ENCODE measurements at regions not wholly inside any gene's neighbourhood (a gene's known extent, or its start where the extent isn't known, plus 50 kb on each side); places are given as distances from the start of the nearest gene placed in this dataset.
A peak's percentile ranks its signal among the peaks of the same experiment; 100 is the strongest.

- TF ChIP-seq, protein P1, sequence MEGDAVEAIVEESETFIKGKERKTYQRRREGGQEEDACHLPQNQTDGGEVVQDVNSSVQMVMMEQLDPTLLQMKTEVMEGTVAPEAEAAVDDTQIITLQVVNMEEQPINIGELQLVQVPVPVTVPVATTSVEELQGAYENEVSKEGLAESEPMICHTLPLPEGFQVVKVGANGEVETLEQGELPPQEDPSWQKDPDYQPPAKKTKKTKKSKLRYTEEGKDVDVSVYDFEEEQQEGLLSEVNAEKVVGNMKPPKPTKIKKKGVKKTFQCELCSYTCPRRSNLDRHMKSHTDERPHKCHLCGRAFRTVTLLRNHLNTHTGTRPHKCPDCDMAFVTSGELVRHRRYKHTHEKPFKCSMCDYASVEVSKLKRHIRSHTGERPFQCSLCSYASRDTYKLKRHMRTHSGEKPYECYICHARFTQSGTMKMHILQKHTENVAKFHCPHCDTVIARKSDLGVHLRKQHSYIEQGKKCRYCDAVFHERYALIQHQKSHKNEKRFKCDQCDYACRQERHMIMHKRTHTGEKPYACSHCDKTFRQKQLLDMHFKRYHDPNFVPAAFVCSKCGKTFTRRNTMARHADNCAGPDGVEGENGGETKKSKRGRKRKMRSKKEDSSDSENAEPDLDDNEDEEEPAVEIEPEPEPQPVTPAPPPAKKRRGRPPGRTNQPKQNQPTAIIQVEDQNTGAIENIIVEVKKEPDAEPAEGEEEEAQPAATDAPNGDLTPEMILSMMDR (IDR thresholded peaks at IDR 0.05; ENCODE audit: insufficient read depth, low read length), result no peak
- H3K4me3 ChIP-seq (ENCODE audit: low read depth, low read length), result no peak overlapping the region
- no peak for DNase-seq (ENCODE audit: low read depth)
These were observed 221.5 kb downstream of the MYLK4 start for GRCh38 chr6:2529211-2529719.

DNA sequence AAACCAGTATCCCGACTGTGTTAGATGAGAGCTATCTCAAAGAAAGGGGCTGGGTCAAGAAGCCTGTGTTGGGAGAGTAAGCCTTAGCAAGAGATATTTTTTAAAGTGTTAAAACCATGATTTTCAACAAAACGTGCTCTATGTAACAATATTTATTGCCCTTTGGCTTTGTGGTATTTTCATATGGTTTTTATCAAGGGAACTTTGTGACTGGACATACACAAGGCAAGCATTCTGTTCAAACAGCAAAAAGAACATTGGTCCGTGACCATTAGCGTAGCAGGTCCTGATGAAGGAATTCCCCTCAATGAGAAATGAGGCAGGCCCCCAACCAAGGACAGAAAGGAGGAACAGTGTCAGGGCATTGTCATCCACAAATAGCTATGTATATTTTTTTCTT is 222.6 kb downstream of the MYLK4 start:
- no peak for DNase-seq (ENCODE audit: low read depth)
- TF ChIP-seq, protein P1 (IDR thresholded peaks at IDR 0.05; ENCODE audit: insufficient read depth, low read length), result no peak
- H3K4me3 ChIP-seq (ENCODE audit: low read depth, low read length), result no peak overlapping the region

DNA sequence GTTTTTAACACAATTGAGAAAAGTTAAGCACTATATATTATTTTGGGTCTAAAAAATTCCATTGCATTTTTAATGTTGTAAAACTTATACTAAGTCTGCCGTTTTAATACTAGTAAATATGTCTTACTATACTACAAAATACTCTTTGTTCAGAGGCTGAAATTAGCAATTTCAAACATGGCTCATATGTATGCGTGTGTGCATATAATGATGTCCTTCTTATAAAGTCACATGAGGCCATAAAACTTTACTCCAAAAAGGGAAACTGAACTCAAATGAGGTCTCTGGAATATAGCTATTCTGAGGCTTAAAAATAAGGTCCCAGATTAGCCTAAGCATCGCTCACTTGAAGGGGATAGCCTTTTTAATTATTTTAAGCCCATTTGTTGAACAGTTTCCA is 224.0 kb downstream of the MYLK4 start:
- no peak overlapping the region for H3K4me3 ChIP-seq (ENCODE audit: low read depth, low read length)
- no peak for DNase-seq (ENCODE audit: low read depth)
- TF ChIP-seq, protein P1 (IDR thresholded peaks at IDR 0.05; ENCODE audit: insufficient read depth, low read length), result no peak

- TF ChIP-seq, protein P1 (IDR thresholded peaks at IDR 0.05; ENCODE audit: insufficient read depth, low read length), result peak; percentile 23
These were observed 226.6 kb downstream of the MYLK4 start for GRCh38 chr6:2524090-2524489.

DNA sequence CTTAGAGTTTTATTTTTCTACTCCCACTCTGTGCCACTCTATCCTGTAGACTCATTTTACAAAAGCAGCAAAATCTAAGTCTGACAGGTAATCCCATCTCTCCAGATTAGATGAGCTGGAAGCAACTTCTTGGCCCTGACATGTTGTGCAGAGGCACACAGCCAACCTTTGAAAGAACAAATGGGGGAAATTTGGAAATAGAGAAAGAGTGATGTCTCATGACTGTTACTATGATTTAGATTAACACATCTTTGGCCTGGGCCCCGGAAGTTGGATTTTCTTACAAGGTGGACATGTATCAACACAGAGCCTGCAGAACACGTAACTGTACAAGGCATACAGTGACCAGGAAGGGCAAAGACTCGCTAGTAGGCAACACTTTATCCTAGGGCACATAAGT is 227.7 kb downstream of the MYLK4 start:
- TF ChIP-seq, protein P1 (IDR thresholded peaks at IDR 0.05; ENCODE audit: insufficient read depth, low read length), result no peak
- H3K4me3 ChIP-seq (ENCODE audit: low read depth, low read length), result no peak overlapping the region
- DNase-seq (ENCODE audit: low read depth), result no peak

More at GRCh38 chr6:2524090-2524489, 226.6 kb downstream of the MYLK4 start:
- DNase-seq (ENCODE audit: low read depth), result no peak
- no peak overlapping the region for H3K4me3 ChIP-seq (ENCODE audit: low read depth, low read length)

DNA sequence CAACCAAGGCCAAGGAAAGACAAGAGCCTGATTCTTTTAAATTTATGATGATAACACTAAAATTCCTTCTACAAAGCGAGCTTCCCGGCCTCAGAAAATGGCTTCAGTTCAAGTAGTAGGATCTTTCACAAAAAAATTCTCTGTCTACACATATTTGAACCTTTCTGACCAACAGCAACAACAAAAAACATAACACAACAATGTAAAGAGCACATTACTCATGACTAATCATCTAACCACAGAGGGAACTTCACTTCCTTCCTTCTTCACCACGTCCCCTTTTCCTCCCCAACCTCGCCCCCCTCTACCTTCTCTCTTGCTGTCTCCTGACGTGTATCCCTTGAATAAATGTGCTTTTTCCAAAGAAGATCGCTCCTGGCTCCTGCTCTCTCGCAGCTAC is 228.2 kb downstream of the MYLK4 start:
- no peak overlapping the region for H3K4me3 ChIP-seq (ENCODE audit: low read depth, low read length)
- no peak for DNase-seq (ENCODE audit: low read depth)
- TF ChIP-seq, protein P1 (IDR thresholded peaks at IDR 0.05; ENCODE audit: insufficient read depth, low read length), result no peak

DNA sequence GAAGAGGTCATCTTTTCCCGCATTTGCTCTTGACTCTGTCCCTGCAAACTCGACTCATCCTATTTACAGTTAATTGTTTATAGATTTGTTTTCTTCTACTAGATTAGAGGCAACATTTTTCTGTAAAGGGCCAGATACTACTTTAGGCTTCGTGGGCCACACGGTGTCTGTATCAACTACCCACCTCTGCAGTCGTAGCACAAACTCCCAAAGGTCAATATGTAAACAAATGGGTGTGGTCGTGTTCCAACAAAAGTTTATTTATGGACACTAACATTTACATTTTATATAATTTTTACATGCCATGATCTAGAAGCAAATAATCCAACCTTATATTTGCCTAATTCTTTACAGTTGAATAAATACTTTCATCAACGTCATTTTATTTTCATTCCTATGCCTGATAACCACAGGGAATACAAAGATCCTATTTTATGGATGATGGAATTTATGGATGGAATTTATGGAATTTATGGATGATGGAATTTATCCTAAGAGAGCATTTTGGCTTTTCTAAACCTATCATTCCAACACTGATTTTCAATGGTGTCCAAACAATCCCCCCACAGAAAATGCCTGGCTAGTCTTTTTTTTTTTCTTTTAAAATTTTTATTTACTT is 232.8 kb downstream of the MYLK4 start:
- DNase-seq (ENCODE audit: low read depth), result no peak
- TF ChIP-seq, protein P1 (IDR thresholded peaks at IDR 0.05; ENCODE audit: insufficient read depth, low read length), result no peak

More for the DNA sequence above, 232.8 kb downstream of the MYLK4 start:
- no peak overlapping the region for H3K4me3 ChIP-seq (ENCODE audit: low read depth, low read length)
